Erythroblast (primary cell): ENCODE measurements at regions not wholly inside any gene's neighbourhood (a gene's known extent, or its start where the extent isn't known, plus 50 kb on each side); places are given as distances from the start of the nearest gene placed in this dataset.
"Not testable (repeated sequence)": the region's sequence is repeated elsewhere in the genome, so short reads cannot be mapped to it uniquely, and the experiment has no call there.

Experiments used
- DNase-seq, 2 experiments: peaks; one replicate each; lab custom pipeline; 2025; lab: John Stamatoyannopoulos, UW
- GATA1 ChIP-seq: IDR thresholded peaks from 2 replicates; pipeline ENCODE4 v1.6.1; 2011; ENCODE audit warnings: low read depth, mild to moderate bottlenecking, control low read depth, low read length, moderate library complexity
- POLR2A ChIP-seq: IDR thresholded peaks from 2 replicates; pipeline ENCODE4 v1.6.1; 2011; ENCODE audit warnings: mild to moderate bottlenecking, low read length

DNA sequence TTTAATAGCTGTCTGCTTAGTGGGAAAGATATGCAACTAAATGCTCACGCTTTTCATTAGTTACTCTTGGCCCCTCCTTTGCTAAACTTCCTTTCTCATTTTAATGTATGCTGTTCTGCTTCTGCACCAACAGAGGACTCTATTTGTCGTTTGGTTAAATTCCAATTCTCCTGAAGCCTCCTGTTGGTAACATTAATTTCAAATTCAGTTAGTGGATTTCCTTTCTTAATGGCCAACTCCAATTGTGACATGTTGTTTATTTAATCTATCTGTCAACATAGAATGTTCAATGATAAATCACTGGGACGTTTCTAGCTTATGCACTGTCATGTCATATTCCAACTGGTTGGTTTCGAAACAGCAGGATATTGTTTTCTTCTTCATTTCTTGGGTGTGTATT lies 467.4 kb upstream of the BCHE start:
- no peak for TF ChIP-seq POLR2A
- TF ChIP-seq GATA1 = no peak
- no peak for DNase-seq

- TF ChIP-seq GATA1 = no peak
- TF ChIP-seq POLR2A = no peak
- no peak for DNase-seq
These were observed 466.5 kb upstream of the BCHE start for GRCh38 chr3:166303681-166304080.

DNA sequence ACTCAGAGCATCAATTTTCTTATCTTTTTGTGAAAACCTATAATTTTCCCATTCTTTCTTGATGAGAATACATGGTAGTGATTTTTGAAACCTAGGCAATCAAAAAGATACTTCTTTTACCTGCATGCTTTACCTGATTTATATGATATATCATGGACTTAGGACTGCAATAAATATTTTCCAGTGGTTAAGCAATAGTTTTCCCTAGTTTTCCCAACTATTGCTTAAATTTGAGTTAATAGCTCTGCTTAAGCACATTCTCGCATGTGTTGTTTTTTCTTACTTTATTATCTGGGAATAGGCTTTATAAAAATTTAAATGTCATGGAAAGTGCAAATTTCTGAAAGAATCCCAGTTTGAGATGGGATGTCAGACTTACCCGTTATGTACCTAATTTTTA lies 465.1 kb upstream of the BCHE start:
- TF ChIP-seq GATA1 (no peak), POLR2A (no peak)
- no peak for DNase-seq

DNA sequence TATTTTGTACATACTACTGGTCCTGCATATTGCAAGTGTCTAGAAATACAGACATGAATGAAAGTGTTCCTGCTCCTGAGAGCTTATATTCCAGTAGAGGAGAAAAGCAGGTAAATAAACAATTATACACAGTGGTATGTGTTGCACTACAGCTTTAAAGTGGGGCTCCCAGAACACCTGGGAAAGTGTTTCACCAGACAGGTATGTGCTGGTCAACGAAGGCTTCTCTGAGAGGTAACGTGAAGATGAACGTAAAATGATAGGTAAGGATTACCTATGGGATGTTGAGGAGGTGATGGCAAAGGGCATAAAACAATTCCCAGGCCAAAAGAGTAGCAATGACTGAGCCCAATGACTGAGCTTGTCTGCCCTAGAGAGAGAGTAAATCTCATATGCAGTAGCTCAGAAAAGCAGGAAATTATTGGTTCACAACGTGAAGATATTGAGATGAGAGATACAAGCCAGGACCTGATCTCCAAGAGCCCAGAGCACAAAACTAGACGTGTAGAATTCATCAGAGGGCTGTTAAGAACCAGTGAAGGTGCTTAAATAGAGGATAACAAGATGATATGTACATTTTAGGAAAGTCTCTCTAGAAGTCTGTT lies 459.1 kb upstream of the BCHE start:
- TF ChIP-seq GATA1 = no peak
- TF ChIP-seq POLR2A = no peak
- DNase-seq = no peak

DNA sequence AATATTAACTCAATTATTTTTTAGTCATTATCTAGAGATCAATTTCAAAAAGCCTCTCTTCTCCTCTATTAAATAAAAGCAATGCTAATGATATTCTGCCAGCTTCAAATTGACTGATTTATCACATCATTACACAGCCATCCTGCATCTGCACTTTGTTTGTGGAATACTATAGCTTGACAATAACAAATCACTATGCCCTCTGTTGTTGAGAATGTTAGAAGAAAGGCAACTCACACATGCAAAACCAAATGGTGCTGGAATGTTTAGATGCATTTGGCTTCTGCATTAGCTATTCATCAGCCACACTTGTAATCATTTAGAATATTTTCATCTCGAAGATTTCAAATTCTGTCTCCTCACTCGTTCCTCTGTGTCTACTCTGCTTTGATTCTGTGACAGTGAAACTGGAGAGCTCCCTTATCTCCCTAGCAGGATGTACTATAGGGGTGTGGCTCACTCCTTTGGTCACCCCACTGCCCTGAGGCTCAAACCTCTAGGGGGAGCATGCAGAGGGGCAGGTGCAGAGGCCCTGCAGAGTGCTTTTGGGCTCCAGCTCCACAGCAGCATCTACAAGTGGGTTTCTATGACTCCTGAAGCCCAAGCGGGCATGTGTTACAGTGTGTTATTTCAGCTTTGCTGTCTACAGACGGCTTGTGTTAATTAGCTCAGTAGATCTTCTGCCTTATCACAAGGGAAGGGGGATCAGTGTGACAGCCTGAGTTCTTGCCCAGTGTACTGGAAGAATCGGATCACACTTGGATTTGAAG lies 454.1 kb upstream of the BCHE start:
- peak in 1 of 2 experiments; percentile 1 for DNase-seq
- TF ChIP-seq POLR2A (no peak), GATA1 (no peak)

DNA sequence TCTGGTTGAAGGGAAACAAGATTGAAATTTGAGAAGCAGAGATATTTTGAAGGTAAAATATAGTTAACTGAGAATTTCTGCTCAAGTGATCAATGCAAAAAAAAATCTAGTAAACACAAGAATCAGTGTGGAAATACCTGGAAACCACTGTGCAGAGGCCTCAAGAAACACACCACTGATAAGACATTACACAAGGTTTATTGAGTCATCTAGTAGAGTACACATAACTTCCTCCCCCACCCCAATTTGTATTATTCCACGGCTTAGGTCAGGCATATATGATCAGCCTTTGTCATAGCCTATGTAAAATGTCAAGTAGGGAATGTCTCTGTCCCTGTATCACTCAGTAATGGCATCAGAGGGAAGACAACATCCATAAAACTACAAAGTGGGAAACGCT lies 447.8 kb upstream of the BCHE start:
- TF ChIP-seq GATA1 (no peak), POLR2A (no peak)
- no peak for DNase-seq

DNA sequence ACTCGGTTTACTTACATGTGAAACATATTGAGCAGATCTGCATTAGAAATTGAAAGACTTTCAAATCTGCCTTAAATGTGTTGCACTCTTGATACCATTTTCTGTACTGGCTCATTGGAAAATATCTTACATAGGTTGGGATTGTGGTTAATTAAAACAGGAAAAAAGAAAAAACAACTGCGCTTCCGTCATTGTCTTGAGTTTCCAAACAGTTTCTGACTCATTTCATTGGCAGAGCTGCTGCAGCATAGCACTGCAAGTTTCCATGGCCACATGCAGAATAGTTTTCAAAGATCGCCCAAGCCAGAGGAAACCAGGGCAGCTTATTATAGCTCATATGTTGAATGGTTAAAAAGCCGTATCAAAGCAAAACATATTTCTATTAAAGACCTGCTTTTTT lies 446.6 kb upstream of the BCHE start:
- no peak for DNase-seq
- no peak for TF ChIP-seq POLR2A
- no peak for TF ChIP-seq GATA1

DNA sequence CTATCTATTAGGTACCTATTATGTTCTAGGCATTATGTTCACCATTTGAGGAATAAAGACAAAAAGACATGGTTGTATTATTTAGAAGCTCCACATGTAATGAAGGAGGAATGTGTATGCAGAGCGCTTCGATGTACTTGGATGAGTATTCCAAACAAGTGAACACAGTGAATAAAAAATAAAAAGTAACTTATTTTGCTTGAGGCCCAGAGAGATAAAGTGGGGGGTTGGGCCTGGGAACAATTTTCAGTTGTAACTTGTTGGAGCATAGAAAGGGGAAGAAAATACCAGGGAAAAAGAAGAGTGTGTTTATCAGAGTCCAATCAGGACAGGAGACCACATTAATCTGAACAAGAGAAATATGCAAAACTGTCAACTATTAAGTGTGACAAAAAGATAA lies 445.7 kb upstream of the BCHE start:
- DNase-seq = no peak
- no peak for TF ChIP-seq POLR2A
- no peak for TF ChIP-seq GATA1

DNA sequence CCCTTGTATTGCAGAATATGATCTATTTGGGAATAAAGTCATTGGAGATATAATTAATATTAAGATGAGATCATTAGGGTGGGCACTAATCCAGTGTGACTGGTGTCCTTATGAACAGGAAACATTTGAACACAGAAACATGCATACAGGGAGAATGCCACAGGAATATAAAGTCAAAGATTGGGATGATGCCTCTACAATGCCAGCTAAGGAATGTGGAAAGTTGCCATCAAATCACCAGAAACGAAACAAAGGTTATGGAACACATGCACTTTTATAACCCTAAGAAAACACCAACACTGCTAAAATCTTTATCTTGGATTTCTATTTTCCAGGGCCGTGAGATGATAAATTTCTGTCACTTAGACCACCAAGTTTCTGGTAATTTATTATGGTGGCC lies 442.4 kb upstream of the BCHE start:
- no peak for TF ChIP-seq POLR2A
- no peak for TF ChIP-seq GATA1
- DNase-seq = no peak

GRCh38 chr3:166275024-166275390 lies 437.8 kb upstream of the BCHE start:
- DNase-seq = no peak
- TF ChIP-seq POLR2A (no peak), GATA1 (no peak)

GRCh38 chr3:166274351-166275023 lies 437.3 kb upstream of the BCHE start:
- TF ChIP-seq GATA1 = no peak
- no peak for TF ChIP-seq POLR2A
- no peak for DNase-seq

DNA sequence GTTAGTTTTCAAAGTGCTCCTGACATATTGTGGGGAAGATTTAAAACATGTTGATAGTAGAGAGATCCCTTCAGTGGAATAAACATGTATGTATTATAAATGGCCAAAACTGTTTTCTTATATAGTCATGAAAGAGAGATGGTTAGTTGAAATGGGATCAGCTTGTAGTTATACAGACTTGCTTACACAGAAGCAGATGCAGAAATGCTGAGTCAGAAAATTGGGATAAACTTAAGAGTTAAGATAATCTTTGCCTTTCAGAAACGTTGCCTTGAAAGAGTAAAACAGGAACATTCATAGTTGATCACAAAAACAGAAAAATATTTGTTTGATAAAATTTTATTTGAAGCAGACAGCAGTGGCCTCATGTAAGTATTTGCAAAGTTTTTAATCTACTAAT lies 433.2 kb upstream of the BCHE start:
- DNase-seq = no peak
- no peak for TF ChIP-seq GATA1

GRCh38 chr3:166265153-166265552 lies 427.9 kb upstream of the BCHE start:
- TF ChIP-seq POLR2A = no peak
- TF ChIP-seq GATA1 = no peak

DNA sequence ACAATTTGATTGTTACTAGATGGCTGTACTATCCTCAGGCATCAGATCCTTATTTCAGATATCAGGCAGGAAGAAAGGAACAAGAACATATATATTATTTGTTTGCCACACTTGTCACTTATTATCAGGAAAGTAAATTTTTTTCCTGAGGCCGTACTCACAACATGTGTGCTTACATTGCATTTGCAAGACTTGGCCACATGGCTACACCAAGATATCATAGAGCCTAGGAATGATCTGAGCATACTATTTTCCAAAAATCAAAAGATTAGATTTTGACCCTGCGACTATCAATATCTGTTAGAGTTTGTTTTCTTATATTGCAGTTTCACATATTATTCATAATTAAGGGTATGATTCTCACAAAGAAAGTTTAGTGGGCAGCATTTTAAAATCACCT lies 426.2 kb upstream of the BCHE start:
- TF ChIP-seq POLR2A (no peak), GATA1 (no peak)
- no peak for DNase-seq

More at GRCh38 chr3:166265153-166265552, 427.9 kb upstream of the BCHE start:
- no peak for DNase-seq

- DNase-seq = not testable (repeated sequence)
These were observed 421.1 kb upstream of the BCHE start for GRCh38 chr3:166258293-166258850.
